CD14-positive monocyte (primary cell): ENCODE measurements at regions not wholly inside any gene's neighbourhood (a gene's known extent, or its start where the extent isn't known, plus 50 kb on each side); places are given as distances from the start of the nearest gene placed in this dataset.

Experiments
- DNase-seq, 3 donors: peaks; one replicate each; pipeline ENCODE4 v3.0.0-alpha.2; 2011 to 2022
- H2AFZ ChIP-seq: 2 replicates; pipeline ENCODE4 v1.6.0; 2012; ENCODE audit warnings: mild to moderate bottlenecking, low read depth, low read length, inconsistent platforms; ENCODE audit not compliant: insufficient read depth, poor library complexity, severe bottlenecking
- H3K27ac ChIP-seq, 2 donors: 1 replicate in 1 of 2; 2 replicates in 1 of 2; pipeline ENCODE4 v1.5.1; 2012 to 2013; ENCODE audit warnings: low read length in 2 of 2, control low read depth in 1 of 2, inconsistent platforms in 1 of 2, low read depth in 1 of 2, mild to moderate bottlenecking in 1 of 2
- H3K27me3 ChIP-seq, 2 donors: one replicate each; pipeline versions ENCODE4 v1.6.0 to v1.6.1; 2011 to 2013; ENCODE audit warnings: low read length in 2 of 2; ENCODE audit not compliant: control insufficient read depth in 2 of 2, insufficient read depth in 2 of 2
- H3K36me3 ChIP-seq, 2 donors: replicated peaks in 1 of 2; 1 replicate in 1 of 2; 2 replicates in 1 of 2; pipeline versions ENCODE4 v1.5.1 to v1.6.1; 2012 to 2013; ENCODE audit warnings: low read length in 2 of 2, control low read depth in 1 of 2, inconsistent platforms in 1 of 2, mild to moderate bottlenecking in 1 of 2; ENCODE audit not compliant: insufficient read depth in 2 of 2, control insufficient read depth in 1 of 2
- H3K4me1 ChIP-seq, 2 donors: 1 replicate in 1 of 2; 2 replicates in 1 of 2; pipeline versions ENCODE4 v1.5.1 to v1.6.1; 2012 to 2013; ENCODE audit warnings: low read length in 2 of 2, control low read depth in 1 of 2, inconsistent platforms in 1 of 2, mild to moderate bottlenecking in 1 of 2, moderate library complexity in 1 of 2; ENCODE audit not compliant: insufficient read depth in 2 of 2, control insufficient read depth in 1 of 2
- H3K4me2 ChIP-seq: replicated peaks from 2 replicates; pipeline ENCODE3; 2012; ENCODE audit warnings: low read length, moderate library complexity, mild to moderate bottlenecking; ENCODE audit not compliant: poor library complexity, severe bottlenecking; ENCODE audit errors: extremely low read depth
- H3K4me3 ChIP-seq, 3 experiments: fragments of 200-600 bp in 1 of 3; sonication (generic) in 1 of 3; replicated peaks in 1 of 3; 1 replicate in 2 of 3; 2 replicates in 1 of 3; pipeline ENCODE4 v1.5.1; 2011 to 2013; ENCODE audit warnings: low read length in 3 of 3, mild to moderate bottlenecking in 3 of 3, control low read depth in 2 of 3, low read depth in 2 of 3, inconsistent platforms in 1 of 3, moderate library complexity in 1 of 3
- H3K79me2 ChIP-seq: 2 replicates; pipeline ENCODE4 v1.6.0; 2012; ENCODE audit warnings: mild to moderate bottlenecking, control low read depth, inconsistent platforms, low read length, moderate library complexity; ENCODE audit not compliant: insufficient read depth
- H3K9ac ChIP-seq: 2 replicates; pipeline ENCODE4 v1.6.0; 2017; ENCODE audit warnings: low read length, mild to moderate bottlenecking; ENCODE audit not compliant: insufficient read depth, poor library complexity, severe bottlenecking
- H3K9me3 ChIP-seq, 2 donors: replicated peaks in 1 of 2; 1 replicate in 1 of 2; 2 replicates in 1 of 2; pipeline versions ENCODE4 v1.5.1 to v1.6.1; 2012 to 2013; ENCODE audit warnings: low read length in 2 of 2, control low read depth in 1 of 2; ENCODE audit not compliant: control insufficient read depth in 1 of 2, insufficient read depth in 1 of 2
- H4K20me1 ChIP-seq: 2 replicates; pipeline ENCODE4 v1.6.0; 2012; ENCODE audit warnings: mild to moderate bottlenecking, low read length, control low read depth, moderate library complexity; ENCODE audit not compliant: insufficient read depth
- H3K27ac Mint-ChIP-seq, 7 donors: one replicate each; pipeline ENCODE4 v1.8.0; 2020; ENCODE audit warnings: mild to moderate bottlenecking in 7 of 7, mixed read lengths in 7 of 7, moderate library complexity in 6 of 7, inconsistent platforms in 2 of 7
- H3K27me3 Mint-ChIP-seq, 3 donors: one replicate each; pipeline ENCODE4 v1.8.0; 2021 to 2022; ENCODE audit warnings: low read depth in 3 of 3, mild to moderate bottlenecking in 3 of 3, mixed read lengths in 3 of 3, moderate library complexity in 3 of 3, inconsistent platforms in 1 of 3
- H3K36me3 Mint-ChIP-seq, 2 donors: one replicate each; pipeline ENCODE4 v1.8.0; 2020; ENCODE audit warnings: mixed read lengths in 2 of 2, inconsistent platforms in 1 of 2, mild to moderate bottlenecking in 1 of 2
- H3K4me1 Mint-ChIP-seq: one replicate; pipeline ENCODE4 v1.8.0; 2020; ENCODE audit warnings: mild to moderate bottlenecking, mixed read lengths
- H3K4me3 Mint-ChIP-seq, 2 donors: one replicate each; pipeline ENCODE4 v1.8.0; 2020; ENCODE audit warnings: mild to moderate bottlenecking in 2 of 2, mixed read lengths in 2 of 2, moderate library complexity in 1 of 2
- H3K9me3 Mint-ChIP-seq, 7 donors: one replicate each; pipeline ENCODE4 v1.8.0; 2020 to 2022; ENCODE audit warnings: mixed read lengths in 7 of 7, mild to moderate bottlenecking in 6 of 7, moderate library complexity in 6 of 7, inconsistent platforms in 2 of 7
- WGBS: methylation state at CpG from one replicate; pipeline ENCODE4 v1.1.5; 2013; ENCODE audit warnings: missing lambda C conversion rate; ENCODE audit not compliant: insufficient coverage; 5-methylcytosine and 5-hydroxymethylcytosine counted together
- intact Hi-C, 2 donors: fragments of 100-400 bp; cut with micrococcal nuclease; formaldehyde crosslinking; loops; one replicate each; pipeline versions ENCODE4 v1.15.0 to v1.15.1; 2023
- TF ChIP-seq, protein P1 (sequence below): fragments of 200-600 bp; IDR thresholded peaks from one replicate; pipeline ENCODE4 v1.8.0; 2022; ENCODE audit warnings: antibody characterized with exemption, mild to moderate bottlenecking

DNA sequence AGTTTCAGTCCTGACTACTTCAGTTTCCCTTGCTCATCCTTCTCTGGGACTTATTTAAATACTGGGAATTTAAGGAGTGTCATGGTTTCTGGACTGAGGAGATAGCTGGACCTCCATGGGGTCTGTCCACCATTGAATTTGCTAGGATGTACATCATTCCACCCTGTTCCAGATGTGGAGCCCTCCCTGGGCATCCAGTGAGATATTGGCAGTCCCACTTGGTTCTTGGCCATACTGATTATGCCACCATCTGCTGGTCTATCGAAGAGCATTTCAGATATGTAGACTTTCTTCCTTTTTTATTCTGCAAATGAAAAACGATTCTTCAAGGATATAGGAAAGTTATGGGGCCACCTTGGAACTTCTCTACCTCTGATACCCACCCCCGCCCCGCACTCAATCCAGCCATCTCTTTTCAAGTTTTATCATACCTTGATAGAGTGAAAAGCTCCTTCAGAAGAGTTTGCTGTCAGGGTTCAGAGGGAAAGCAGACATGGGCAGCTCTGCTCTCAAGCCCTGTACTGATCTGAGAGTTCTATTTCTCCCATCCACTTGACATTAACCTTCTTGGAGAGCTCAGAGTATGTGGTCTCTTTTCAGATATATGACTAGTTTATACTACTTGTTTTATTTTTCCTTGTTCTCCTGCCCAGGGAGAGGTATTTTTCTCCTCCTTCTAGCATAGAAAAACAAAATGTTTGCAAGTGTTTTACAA lies 490.7 kb upstream of the SGCD start:
- DNase-seq: no peak
- no peak overlapping the region for H3K9ac ChIP-seq
- no peak overlapping the region for H3K4me2 ChIP-seq
- H3K9me3 ChIP-seq: no peaks in the 10 kb centered on the region
- H3K9me3 Mint-ChIP-seq: peaks cover 0 to 5% (median 1%) of the 10 kb centered on the region in 7 donors
- intact Hi-C loops: no loop called here
- no peak overlapping the region for H2AFZ ChIP-seq
- H3K27ac Mint-ChIP-seq: no peak overlapping the region
- TF ChIP-seq, protein P1, sequence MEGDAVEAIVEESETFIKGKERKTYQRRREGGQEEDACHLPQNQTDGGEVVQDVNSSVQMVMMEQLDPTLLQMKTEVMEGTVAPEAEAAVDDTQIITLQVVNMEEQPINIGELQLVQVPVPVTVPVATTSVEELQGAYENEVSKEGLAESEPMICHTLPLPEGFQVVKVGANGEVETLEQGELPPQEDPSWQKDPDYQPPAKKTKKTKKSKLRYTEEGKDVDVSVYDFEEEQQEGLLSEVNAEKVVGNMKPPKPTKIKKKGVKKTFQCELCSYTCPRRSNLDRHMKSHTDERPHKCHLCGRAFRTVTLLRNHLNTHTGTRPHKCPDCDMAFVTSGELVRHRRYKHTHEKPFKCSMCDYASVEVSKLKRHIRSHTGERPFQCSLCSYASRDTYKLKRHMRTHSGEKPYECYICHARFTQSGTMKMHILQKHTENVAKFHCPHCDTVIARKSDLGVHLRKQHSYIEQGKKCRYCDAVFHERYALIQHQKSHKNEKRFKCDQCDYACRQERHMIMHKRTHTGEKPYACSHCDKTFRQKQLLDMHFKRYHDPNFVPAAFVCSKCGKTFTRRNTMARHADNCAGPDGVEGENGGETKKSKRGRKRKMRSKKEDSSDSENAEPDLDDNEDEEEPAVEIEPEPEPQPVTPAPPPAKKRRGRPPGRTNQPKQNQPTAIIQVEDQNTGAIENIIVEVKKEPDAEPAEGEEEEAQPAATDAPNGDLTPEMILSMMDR: no peak
- no peak overlapping the region for H3K4me3 ChIP-seq
- H3K4me1 ChIP-seq: no peaks in the 10 kb centered on the region
- WGBS: no CpG with 5 or more reads among the region's 4 CpGs
- no peak overlapping the region for H3K4me3 Mint-ChIP-seq
- no peaks in the 10 kb centered on the region for H3K36me3 ChIP-seq
- no peaks in the 10 kb centered on the region for H4K20me1 ChIP-seq
- no peaks in the 10 kb centered on the region for H3K27me3 ChIP-seq
- peaks cover 0 to 1% (median 0%) of the 10 kb centered on the region in 3 donors for H3K27me3 Mint-ChIP-seq
- H3K27ac ChIP-seq: no peak overlapping the region
- H3K4me1 Mint-ChIP-seq: no peaks in the 10 kb centered on the region
- no peaks in the 10 kb centered on the region for H3K79me2 ChIP-seq
- no peaks in the 10 kb centered on the region for H3K36me3 Mint-ChIP-seq

DNA sequence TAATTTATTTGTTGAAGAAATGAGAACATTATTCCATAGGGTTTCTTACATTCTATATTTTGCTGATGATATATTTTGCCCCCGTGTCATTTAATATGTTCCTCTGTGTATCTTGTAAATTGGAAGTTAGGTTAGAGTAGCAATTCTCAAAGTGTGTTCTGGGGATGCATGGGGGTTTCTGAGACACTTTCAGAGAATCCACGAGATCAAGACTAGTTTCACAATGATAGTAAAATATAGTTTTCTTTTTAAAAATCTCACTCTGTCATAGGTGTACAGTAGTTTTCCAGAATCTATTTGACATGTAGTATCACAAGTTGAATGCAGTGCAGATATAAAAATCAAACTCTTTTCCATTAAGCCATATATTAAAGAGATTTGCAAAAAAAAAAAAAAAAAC lies 488.6 kb upstream of the SGCD start:
- WGBS: no CpG with 5 or more reads among the region's 2 CpGs
- Mint-ChIP-seq H3K27ac (peak overlapping the region in 1 of 7 donors; percentile 31), H3K9me3 (peaks cover 0 to 5% (median 1%) of the 10 kb centered on the region in 7 donors)

More for the DNA sequence above, 488.6 kb upstream of the SGCD start:
- Mint-ChIP-seq H3K4me1 (no peaks in the 10 kb centered on the region), H3K4me3 (no peak overlapping the region), H3K36me3 (no peaks in the 10 kb centered on the region), H3K27me3 (peaks cover 0 to 2% (median 0%) of the 10 kb centered on the region in 3 donors)
- Histone ChIP-seq H3K36me3 (no peaks in the 10 kb centered on the region), H3K4me3 (no peak overlapping the region), H3K27me3 (no peaks in the 10 kb centered on the region), H3K9ac (no peak overlapping the region), H4K20me1 (no peaks in the 10 kb centered on the region), H2AFZ (no peak overlapping the region), H3K9me3 (no peaks in the 10 kb centered on the region), H3K79me2 (no peaks in the 10 kb centered on the region), H3K4me1 (no peaks in the 10 kb centered on the region), H3K27ac (no peak overlapping the region), H3K4me2 (no peak overlapping the region)
- intact Hi-C loops: no loop called here
- TF ChIP-seq, protein P1: no peak
- no peak for DNase-seq
